ENCODE measurements at regions not wholly inside any gene's neighbourhood (a gene's known extent, or its start where the extent isn't known, plus 50 kb on each side); places are given as distances from the start of the nearest gene placed in this dataset.

DNA sequence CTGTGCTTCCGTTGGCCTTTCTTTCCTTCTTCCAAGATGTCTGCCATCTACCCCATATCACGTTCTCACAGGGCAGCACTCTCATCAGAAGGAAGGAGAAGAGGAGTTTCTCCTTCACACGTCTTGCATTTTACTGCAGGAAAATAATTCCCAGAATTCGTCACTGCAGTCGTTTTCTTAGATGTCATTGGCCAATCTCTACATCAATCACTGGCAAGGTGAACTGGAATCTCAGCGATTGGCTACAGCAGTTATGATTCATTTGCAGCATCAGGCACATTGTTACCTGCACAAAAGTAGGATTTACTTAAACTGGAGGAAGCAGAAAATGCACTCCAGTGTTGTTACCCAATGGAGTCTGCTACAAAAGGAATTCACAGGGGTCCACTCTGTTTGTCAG, 277.2 kb upstream of the RBFOX1 start:
- Histone ChIP-seq H3K4me3 (ENCODE audit: low read length) (no peak overlapping the region), H3K9ac (ENCODE audit: low read length) (no peak overlapping the region), H3K36me3 (replicated peaks; ENCODE audit: low read depth, low read length) (no peaks in the 10 kb centered on the region), H2AFZ (ENCODE audit: low read depth, low read length) (no peak overlapping the region), H3K27me3 (ENCODE audit: low read depth, low read length) (no peaks in the 10 kb centered on the region), H3K9me3 (ENCODE audit: insufficient read depth, low read length) (no peaks in the 10 kb centered on the region), H4K20me1 (ENCODE audit: insufficient read depth, low read length) (no peaks in the 10 kb centered on the region), H3K4me1 (ENCODE audit: low read length) (no peaks in the 10 kb centered on the region), H3K27ac (ENCODE audit: low read length) (no peak overlapping the region), H3K4me2 (ENCODE audit: low read length) (no peak overlapping the region), H3K79me2 (ENCODE audit: low read length) (no peaks in the 10 kb centered on the region)
- TF ChIP-seq, protein P1, sequence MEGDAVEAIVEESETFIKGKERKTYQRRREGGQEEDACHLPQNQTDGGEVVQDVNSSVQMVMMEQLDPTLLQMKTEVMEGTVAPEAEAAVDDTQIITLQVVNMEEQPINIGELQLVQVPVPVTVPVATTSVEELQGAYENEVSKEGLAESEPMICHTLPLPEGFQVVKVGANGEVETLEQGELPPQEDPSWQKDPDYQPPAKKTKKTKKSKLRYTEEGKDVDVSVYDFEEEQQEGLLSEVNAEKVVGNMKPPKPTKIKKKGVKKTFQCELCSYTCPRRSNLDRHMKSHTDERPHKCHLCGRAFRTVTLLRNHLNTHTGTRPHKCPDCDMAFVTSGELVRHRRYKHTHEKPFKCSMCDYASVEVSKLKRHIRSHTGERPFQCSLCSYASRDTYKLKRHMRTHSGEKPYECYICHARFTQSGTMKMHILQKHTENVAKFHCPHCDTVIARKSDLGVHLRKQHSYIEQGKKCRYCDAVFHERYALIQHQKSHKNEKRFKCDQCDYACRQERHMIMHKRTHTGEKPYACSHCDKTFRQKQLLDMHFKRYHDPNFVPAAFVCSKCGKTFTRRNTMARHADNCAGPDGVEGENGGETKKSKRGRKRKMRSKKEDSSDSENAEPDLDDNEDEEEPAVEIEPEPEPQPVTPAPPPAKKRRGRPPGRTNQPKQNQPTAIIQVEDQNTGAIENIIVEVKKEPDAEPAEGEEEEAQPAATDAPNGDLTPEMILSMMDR (IDR thresholded peaks at IDR 0.05; ENCODE audit: low read depth, low read length): no peak
- no peak for TF ChIP-seq EZH2phosphoT487 (IDR thresholded peaks at IDR 0.05; ENCODE audit: low read depth)

DNA sequence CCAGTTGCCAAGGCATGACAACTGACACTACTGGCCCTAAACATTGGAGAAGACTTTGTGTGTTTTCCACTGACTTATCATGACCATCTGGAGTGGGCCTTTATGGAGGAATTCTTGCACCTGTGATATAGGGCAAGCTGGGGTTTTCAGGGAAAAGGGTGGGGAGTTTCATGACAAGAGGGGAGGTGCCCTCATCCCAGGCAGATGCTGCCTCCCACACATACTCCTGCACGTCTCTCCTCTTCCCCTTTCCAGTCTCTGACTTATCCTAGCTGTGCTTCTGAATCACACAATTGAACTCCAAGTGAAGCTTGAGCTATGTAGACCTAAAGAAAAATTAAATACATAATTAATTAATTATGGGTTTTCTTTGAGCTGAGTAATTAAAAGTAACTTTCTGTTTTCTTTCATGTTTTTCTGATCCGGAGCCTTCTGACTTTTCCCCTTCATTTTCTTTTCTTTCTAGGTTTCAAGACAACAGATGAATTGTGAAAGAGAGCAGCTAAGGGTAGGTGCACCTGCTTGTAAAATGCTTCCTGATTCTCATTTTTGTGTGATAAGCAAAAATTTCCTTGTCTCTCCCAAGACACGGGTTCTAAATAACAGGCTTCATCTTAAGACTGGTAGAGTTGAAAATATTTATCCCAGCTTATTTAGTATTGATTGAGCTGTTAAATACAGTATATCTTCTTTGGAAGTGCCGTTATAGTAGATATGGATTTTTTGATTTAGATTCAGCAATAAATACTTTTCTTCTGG, 280.9 kb upstream of the RBFOX1 start:
- H3K4me3 ChIP-seq (ENCODE audit: low read length): no peak overlapping the region
- no peaks in the 10 kb centered on the region for H3K4me1 ChIP-seq (ENCODE audit: low read length)
- no peaks in the 10 kb centered on the region for H3K27me3 ChIP-seq (ENCODE audit: low read depth, low read length)
- no peaks in the 10 kb centered on the region for H3K36me3 ChIP-seq (replicated peaks; ENCODE audit: low read depth, low read length)
- no peak for TF ChIP-seq EZH2phosphoT487 (IDR thresholded peaks at IDR 0.05; ENCODE audit: low read depth)
- no peak overlapping the region for H2AFZ ChIP-seq (ENCODE audit: low read depth, low read length)
- no peaks in the 10 kb centered on the region for H4K20me1 ChIP-seq (ENCODE audit: insufficient read depth, low read length)
- no peak overlapping the region for H3K9ac ChIP-seq (ENCODE audit: low read length)
- H3K4me2 ChIP-seq (ENCODE audit: low read length): no peak overlapping the region
- H3K9me3 ChIP-seq (ENCODE audit: insufficient read depth, low read length): no peaks in the 10 kb centered on the region
- H3K79me2 ChIP-seq (ENCODE audit: low read length): no peaks in the 10 kb centered on the region
- no peak overlapping the region for H3K27ac ChIP-seq (ENCODE audit: low read length)

DNA sequence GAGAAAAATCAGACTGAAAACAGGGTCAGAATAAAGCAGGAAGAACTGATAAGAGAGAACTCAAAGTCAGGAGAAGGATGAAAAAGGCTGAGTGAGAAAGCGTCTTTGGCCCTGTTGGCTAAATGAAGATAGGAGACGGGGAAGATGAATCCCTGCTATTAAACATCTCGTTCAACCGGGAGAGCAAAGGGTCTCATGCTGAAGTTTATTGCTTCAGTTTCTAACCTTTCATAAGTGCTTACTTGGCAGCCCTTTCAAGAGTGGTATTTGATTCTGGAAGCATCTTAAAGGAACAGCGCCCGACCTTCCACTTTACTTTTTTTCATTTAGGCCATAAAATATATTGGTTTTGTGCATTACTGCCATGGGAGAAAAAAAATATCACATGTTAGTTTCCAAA, 288.3 kb upstream of the RBFOX1 start:
- Histone ChIP-seq H3K4me2 (ENCODE audit: low read length) (no peak overlapping the region), H3K79me2 (ENCODE audit: low read length) (no peaks in the 10 kb centered on the region), H3K27ac (ENCODE audit: low read length) (no peak overlapping the region), H3K9ac (ENCODE audit: low read length) (no peak overlapping the region), H3K4me3 (ENCODE audit: low read length) (no peak overlapping the region), H3K36me3 (replicated peaks; ENCODE audit: low read depth, low read length) (no peaks in the 10 kb centered on the region), H4K20me1 (ENCODE audit: insufficient read depth, low read length) (no peaks in the 10 kb centered on the region), H2AFZ (ENCODE audit: low read depth, low read length) (no peak overlapping the region), H3K9me3 (ENCODE audit: insufficient read depth, low read length) (no peaks in the 10 kb centered on the region), H3K27me3 (ENCODE audit: low read depth, low read length) (no peaks in the 10 kb centered on the region), H3K4me1 (ENCODE audit: low read length) (no peaks in the 10 kb centered on the region)
- TF ChIP-seq EZH2phosphoT487 (IDR thresholded peaks at IDR 0.05; ENCODE audit: low read depth): no peak

DNA sequence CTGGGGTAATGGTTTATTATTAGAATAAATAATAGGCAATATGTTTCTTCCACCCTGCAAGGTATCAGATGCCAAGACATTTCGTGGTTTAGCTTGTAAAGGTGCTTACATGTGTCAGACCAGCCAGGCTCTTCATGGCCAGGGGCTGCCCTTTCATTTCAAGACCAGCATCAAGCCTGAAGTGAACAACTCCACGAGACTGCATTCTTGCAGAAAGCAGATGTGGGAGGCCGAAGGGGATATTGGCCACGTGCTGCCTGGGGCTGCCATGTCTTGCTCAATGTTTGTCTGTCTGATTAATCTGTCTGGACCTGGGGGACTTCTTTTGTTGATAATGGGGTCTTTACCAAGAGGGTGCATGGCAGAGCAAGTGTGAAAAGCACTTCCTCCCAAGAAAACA, 294.2 kb upstream of the RBFOX1 start:
- H3K9me3 ChIP-seq (ENCODE audit: insufficient read depth, low read length): no peaks in the 10 kb centered on the region
- H3K4me2 ChIP-seq (ENCODE audit: low read length): no peak overlapping the region
- TF ChIP-seq, protein P1 (IDR thresholded peaks at IDR 0.05; ENCODE audit: low read depth, low read length): no peak
- no peak for TF ChIP-seq EZH2phosphoT487 (IDR thresholded peaks at IDR 0.05; ENCODE audit: low read depth)
- no peak overlapping the region for H3K9ac ChIP-seq (ENCODE audit: low read length)
- H4K20me1 ChIP-seq (ENCODE audit: insufficient read depth, low read length): no peaks in the 10 kb centered on the region
- no peaks in the 10 kb centered on the region for H3K27me3 ChIP-seq (ENCODE audit: low read depth, low read length)
- H2AFZ ChIP-seq (ENCODE audit: low read depth, low read length): no peak overlapping the region
- no peak overlapping the region for H3K27ac ChIP-seq (ENCODE audit: low read length)
- H3K79me2 ChIP-seq (ENCODE audit: low read length): no peaks in the 10 kb centered on the region
- H3K4me3 ChIP-seq (ENCODE audit: low read length): no peak overlapping the region
- no peaks in the 10 kb centered on the region for H3K36me3 ChIP-seq (replicated peaks; ENCODE audit: low read depth, low read length)
- no peaks in the 10 kb centered on the region for H3K4me1 ChIP-seq (ENCODE audit: low read length)

DNA sequence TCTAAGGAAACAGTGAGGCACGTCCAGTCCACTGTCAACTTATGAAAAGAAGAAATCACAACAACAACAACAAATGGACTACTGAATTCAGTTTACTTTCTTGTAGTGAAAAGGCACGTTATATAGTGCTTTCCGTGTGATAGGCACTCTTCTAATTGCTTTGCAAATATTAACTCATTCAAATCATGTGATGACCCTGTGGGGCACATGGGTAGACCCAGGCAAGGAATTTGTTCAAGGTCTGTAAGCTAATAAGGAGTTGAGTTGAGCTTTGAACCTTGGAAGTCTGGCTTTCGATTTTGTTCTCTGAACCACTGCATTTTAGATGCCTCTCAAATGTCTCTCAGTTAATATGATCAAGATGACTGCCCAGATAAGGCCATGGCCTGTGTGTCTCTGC, 295.1 kb upstream of the RBFOX1 start:
- Histone ChIP-seq H3K27me3 (ENCODE audit: low read depth, low read length) (no peaks in the 10 kb centered on the region), H3K9ac (ENCODE audit: low read length) (no peak overlapping the region), H3K27ac (ENCODE audit: low read length) (no peak overlapping the region), H3K4me2 (ENCODE audit: low read length) (no peak overlapping the region), H3K36me3 (replicated peaks; ENCODE audit: low read depth, low read length) (no peaks in the 10 kb centered on the region), H3K79me2 (ENCODE audit: low read length) (no peaks in the 10 kb centered on the region), H4K20me1 (ENCODE audit: insufficient read depth, low read length) (no peaks in the 10 kb centered on the region), H3K4me1 (ENCODE audit: low read length) (no peaks in the 10 kb centered on the region), H3K9me3 (ENCODE audit: insufficient read depth, low read length) (no peaks in the 10 kb centered on the region), H2AFZ (ENCODE audit: low read depth, low read length) (no peak overlapping the region), H3K4me3 (ENCODE audit: low read length) (no peak overlapping the region)
- TF ChIP-seq EZH2phosphoT487 (IDR thresholded peaks at IDR 0.05; ENCODE audit: low read depth): no peak
- TF ChIP-seq, protein P1 (IDR thresholded peaks at IDR 0.05; ENCODE audit: low read depth, low read length): no peak
